Central memory CD8-positive, alpha-beta T cell (primary cell): ENCODE measurements at regions not wholly inside any gene's neighbourhood (a gene's known extent, or its start where the extent isn't known, plus 50 kb on each side); places are given as distances from the start of the nearest gene placed in this dataset.
"Not testable (repeated sequence)": the region's sequence is repeated elsewhere in the genome, so short reads cannot be mapped to it uniquely, and the experiment has no call there.

Experiments
- ATAC-seq: fragments of 150-1000 bp; cut with Tn5 transposase; replicated peaks from 2 replicates; pipeline ENCODE4 v1.10.0; 2022; ENCODE audit warnings: mild to moderate bottlenecking, moderate FRiP score, moderate number of reproducible peaks; ENCODE audit not compliant: poor library complexity, severe bottlenecking; ENCODE audit errors: extremely low read depth
- DNase-seq, 2 donors: peaks; one replicate each; pipeline ENCODE4 v3.0.0; 2021; ENCODE audit warnings: low spot score in 2 of 2
- H3K27ac Mint-ChIP-seq: one replicate; pipeline ENCODE4 v1.8.0; 2022; ENCODE audit warnings: low read depth, mild to moderate bottlenecking, moderate library complexity, mixed read lengths
- H3K27me3 Mint-ChIP-seq: one replicate; pipeline ENCODE4 v1.8.0; 2022; ENCODE audit warnings: mixed read lengths
- H3K36me3 Mint-ChIP-seq: one replicate; pipeline ENCODE4 v1.8.0; 2022; ENCODE audit warnings: mild to moderate bottlenecking, moderate library complexity, mixed read lengths; ENCODE audit not compliant: insufficient read depth
- H3K4me1 Mint-ChIP-seq: one replicate; pipeline ENCODE4 v1.8.0; 2022; ENCODE audit warnings: mixed read lengths
- H3K4me3 Mint-ChIP-seq: one replicate; pipeline ENCODE4 v1.8.0; 2022; ENCODE audit warnings: mild to moderate bottlenecking, moderate library complexity, mixed read lengths
- H3K9me3 Mint-ChIP-seq: one replicate; pipeline ENCODE4 v1.8.0; 2022; ENCODE audit warnings: mixed read lengths

GRCh38 chr1:43108080-43108479 is 64.0 kb downstream of the EBNA1BP2 start:
- Mint-ChIP-seq H3K27ac (no peak overlapping the region), H3K4me3 (no peak overlapping the region), H3K4me1 (no peaks in the 10 kb centered on the region), H3K9me3 (peaks cover 8% of the 10 kb centered on the region), H3K36me3 (peaks cover 3% of the 10 kb centered on the region), H3K27me3 (no peaks in the 10 kb centered on the region)
- no peak for ATAC-seq
- no peak for DNase-seq

GRCh38 chr1:43107664-43108063 is 64.4 kb downstream of the EBNA1BP2 start:
- no peaks in the 10 kb centered on the region for H3K27me3 Mint-ChIP-seq
- no peak overlapping the region for H3K4me3 Mint-ChIP-seq
- DNase-seq: no peak
- no peak for ATAC-seq
- H3K4me1 Mint-ChIP-seq: no peaks in the 10 kb centered on the region
- H3K27ac Mint-ChIP-seq: no peak overlapping the region
- peaks cover 3% of the 10 kb centered on the region for H3K36me3 Mint-ChIP-seq
- H3K9me3 Mint-ChIP-seq: peaks cover 8% of the 10 kb centered on the region

- H3K27ac Mint-ChIP-seq: no peak overlapping the region
- no peaks in the 10 kb centered on the region for H3K4me1 Mint-ChIP-seq
- peaks cover 3% of the 10 kb centered on the region for H3K36me3 Mint-ChIP-seq
- no peak for DNase-seq
- no peaks in the 10 kb centered on the region for H3K27me3 Mint-ChIP-seq
- ATAC-seq: no peak
- H3K4me3 Mint-ChIP-seq: no peak overlapping the region
- peaks cover 1% of the 10 kb centered on the region for H3K9me3 Mint-ChIP-seq
These were observed 67.9 kb downstream of the EBNA1BP2 start for GRCh38 chr1:43104027-43104763.

GRCh38 chr1:43101061-43101460 is 71.0 kb downstream of the EBNA1BP2 start:
- DNase-seq (no peak), ATAC-seq (no peak)
- no peak overlapping the region for H3K4me3 Mint-ChIP-seq
- no peaks in the 10 kb centered on the region for H3K4me1 Mint-ChIP-seq
- H3K27ac Mint-ChIP-seq: no peak overlapping the region
- H3K9me3 Mint-ChIP-seq: no peaks in the 10 kb centered on the region
- H3K27me3 Mint-ChIP-seq: peaks cover 2% of the 10 kb centered on the region
- peaks cover 2% of the 10 kb centered on the region for H3K36me3 Mint-ChIP-seq

GRCh38 chr1:43098200-43098599 is 73.9 kb downstream of the EBNA1BP2 start:
- DNase-seq: no peak
- no peaks in the 10 kb centered on the region for H3K36me3 Mint-ChIP-seq
- H3K4me1 Mint-ChIP-seq: no peaks in the 10 kb centered on the region
- no peak for ATAC-seq
- H3K4me3 Mint-ChIP-seq: no peak overlapping the region
- no peak overlapping the region for H3K27ac Mint-ChIP-seq
- no peaks in the 10 kb centered on the region for H3K9me3 Mint-ChIP-seq
- H3K27me3 Mint-ChIP-seq: peaks cover 26% of the 10 kb centered on the region

GRCh38 chr1:43096528-43096927 is 75.6 kb downstream of the EBNA1BP2 start:
- peaks cover 29% of the 10 kb centered on the region for H3K27me3 Mint-ChIP-seq
- not testable (repeated sequence) for H3K27ac Mint-ChIP-seq, DNase-seq, H3K4me1 Mint-ChIP-seq, ATAC-seq, H3K36me3 Mint-ChIP-seq, H3K9me3 Mint-ChIP-seq, H3K4me3 Mint-ChIP-seq

- not testable (repeated sequence) for DNase-seq, H3K36me3 Mint-ChIP-seq, H3K4me1 Mint-ChIP-seq, H3K4me3 Mint-ChIP-seq, ATAC-seq, H3K27ac Mint-ChIP-seq, H3K9me3 Mint-ChIP-seq
- H3K27me3 Mint-ChIP-seq: peaks cover 79% of the 10 kb centered on the region
These were observed 81.3 kb downstream of the EBNA1BP2 start for GRCh38 chr1:43090812-43091211.

- not testable (repeated sequence) for H3K4me1 Mint-ChIP-seq, H3K27ac Mint-ChIP-seq, DNase-seq, H3K36me3 Mint-ChIP-seq, H3K9me3 Mint-ChIP-seq, ATAC-seq, H3K4me3 Mint-ChIP-seq
- H3K27me3 Mint-ChIP-seq: peaks cover 77% of the 10 kb centered on the region
These were observed 81.9 kb downstream of the EBNA1BP2 start for GRCh38 chr1:43090157-43090556.

- no peaks in the 10 kb centered on the region for H3K4me1 Mint-ChIP-seq
- peaks cover 31% of the 10 kb centered on the region for H3K27me3 Mint-ChIP-seq
- H3K36me3 Mint-ChIP-seq: no peaks in the 10 kb centered on the region
- ATAC-seq (no peak), DNase-seq (no peak)
- H3K9me3 Mint-ChIP-seq: no peaks in the 10 kb centered on the region
- no peak overlapping the region for H3K27ac Mint-ChIP-seq
- H3K4me3 Mint-ChIP-seq: no peak overlapping the region
These were observed 88.7 kb downstream of the EBNA1BP2 start for GRCh38 chr1:43083375-43083891.

- no peak for DNase-seq
- Mint-ChIP-seq H3K27me3 (peaks cover 24% of the 10 kb centered on the region), H3K27ac (no peak overlapping the region), H3K9me3 (no peaks in the 10 kb centered on the region), H3K4me1 (no peaks in the 10 kb centered on the region), H3K36me3 (no peaks in the 10 kb centered on the region), H3K4me3 (no peak overlapping the region)
- no peak for ATAC-seq
These were observed 89.3 kb downstream of the EBNA1BP2 start for GRCh38 chr1:43082740-43083139.

- no peaks in the 10 kb centered on the region for H3K27me3 Mint-ChIP-seq
- no peak overlapping the region for H3K27ac Mint-ChIP-seq
- peaks cover 5% of the 10 kb centered on the region for H3K4me1 Mint-ChIP-seq
- ATAC-seq (no peak), DNase-seq (no peak)
- no peaks in the 10 kb centered on the region for H3K9me3 Mint-ChIP-seq
- H3K36me3 Mint-ChIP-seq: no peaks in the 10 kb centered on the region
- H3K4me3 Mint-ChIP-seq: no peak overlapping the region
These were observed 94.8 kb downstream of the EBNA1BP2 start for GRCh38 chr1:43077273-43077672.

GRCh38 chr1:43074709-43075108 is 97.4 kb downstream of the EBNA1BP2 start:
- peaks cover 2% of the 10 kb centered on the region for H3K36me3 Mint-ChIP-seq
- no peak for ATAC-seq
- H3K4me3 Mint-ChIP-seq: no peak overlapping the region
- no peaks in the 10 kb centered on the region for H3K9me3 Mint-ChIP-seq
- no peak for DNase-seq
- no peaks in the 10 kb centered on the region for H3K27me3 Mint-ChIP-seq
- no peak overlapping the region for H3K27ac Mint-ChIP-seq
- H3K4me1 Mint-ChIP-seq: peaks cover 5% of the 10 kb centered on the region

- ATAC-seq (no peak), DNase-seq (no peak)
- H3K36me3 Mint-ChIP-seq: peaks cover 2% of the 10 kb centered on the region
- no peak overlapping the region for H3K27ac Mint-ChIP-seq
- H3K9me3 Mint-ChIP-seq: no peaks in the 10 kb centered on the region
- H3K4me1 Mint-ChIP-seq: peaks cover 5% of the 10 kb centered on the region
- H3K27me3 Mint-ChIP-seq: no peaks in the 10 kb centered on the region
- no peak overlapping the region for H3K4me3 Mint-ChIP-seq
These were observed 97.8 kb downstream of the EBNA1BP2 start for GRCh38 chr1:43074244-43074643.
